Loucy (cell line): ENCODE measurements at regions not wholly inside any gene's neighbourhood (a gene's known extent, or its start where the extent isn't known, plus 50 kb on each side); places are given as distances from the start of the nearest gene placed in this dataset.

ENCODE experiments used
- H2AFZ ChIP-seq: fragments of 200-600 bp; sonication (generic); 2 replicates; pipeline ENCODE4 v1.6.0; 2016; ENCODE audit warnings: antibody characterized with exemption, mild to moderate bottlenecking, low read length, moderate library complexity
- H3F3A ChIP-seq: fragments of 200-600 bp; 2 replicates; pipeline ENCODE4 v1.6.0; 2016; ENCODE audit warnings: antibody characterized with exemption, low read depth, mild to moderate bottlenecking
- H3K27me3 ChIP-seq: fragments of 200-600 bp; sonication (generic); 2 replicates; pipeline ENCODE4 v1.6.1; 2014; ENCODE audit warnings: low read length, mild to moderate bottlenecking; ENCODE audit not compliant: insufficient read depth, poor library complexity, severe bottlenecking
- H3K36me3 ChIP-seq: fragments of 200-600 bp; sonication (generic); 2 replicates; pipeline ENCODE4 v1.6.1; 2016; ENCODE audit warnings: low read length; ENCODE audit not compliant: insufficient read depth
- H3K4me1 ChIP-seq: fragments of 200-600 bp; sonication (generic); 2 replicates; pipeline ENCODE4 v1.5.1; 2014; ENCODE audit warnings: low read length, mild to moderate bottlenecking; ENCODE audit not compliant: insufficient read depth, poor library complexity, severe bottlenecking
- H3K4me2 ChIP-seq: fragments of 200-600 bp; sonication (generic); 2 replicates; pipeline ENCODE4 v1.6.0; 2014; ENCODE audit warnings: antibody characterized with exemption, low read length, low read depth, mild to moderate bottlenecking; ENCODE audit not compliant: poor library complexity, severe bottlenecking
- H3K4me3 ChIP-seq: fragments of 200-600 bp; sonication (generic); 2 replicates; pipeline ENCODE4 v1.5.1; 2014; ENCODE audit warnings: low read length, mild to moderate bottlenecking, mixed read lengths; ENCODE audit not compliant: poor library complexity, severe bottlenecking
- H3K79me2 ChIP-seq: fragments of 200-600 bp; sonication (generic); 2 replicates; pipeline ENCODE4 v1.6.1; 2014; ENCODE audit warnings: low read length; ENCODE audit not compliant: insufficient read depth
- H3K9ac ChIP-seq: fragments of 200-600 bp; sonication (generic); 2 replicates; pipeline ENCODE4 v1.6.0; 2014; ENCODE audit warnings: mild to moderate bottlenecking, low read depth, low read length, moderate library complexity; ENCODE audit not compliant: poor library complexity, severe bottlenecking
- H3K9me2 ChIP-seq: fragments of 200-600 bp; sonication (generic); replicated peaks from 2 replicates; pipeline ENCODE4 v1.6.1; 2016; ENCODE audit warnings: low read depth, low read length, mixed read lengths
- H3K9me3 ChIP-seq: fragments of 200-600 bp; sonication (generic); 2 replicates; pipeline ENCODE4 v1.6.1; 2014; ENCODE audit warnings: mild to moderate bottlenecking, antibody characterized with exemption, low read length, low read depth; ENCODE audit not compliant: insufficient read depth
- H4K20me1 ChIP-seq: fragments of 200-600 bp; sonication (generic); 2 replicates; pipeline ENCODE4 v1.6.0; 2014; ENCODE audit warnings: antibody characterized with exemption, low read length, mild to moderate bottlenecking; ENCODE audit not compliant: insufficient read depth, poor library complexity, severe bottlenecking
- EZH2phosphoT487 ChIP-seq: fragments of 200-600 bp; IDR thresholded peaks from 2 replicates; pipeline ENCODE4 v1.6.1; 2018; ENCODE audit warnings: antibody characterized with exemption, mild to moderate bottlenecking, moderate library complexity, borderline replicate concordance
- TF ChIP-seq, protein P1 (sequence below): fragments of 200-600 bp; sonication (generic); conservative IDR thresholded peaks from 2 replicates; pipeline ENCODE4 v1.5.1; 2014; ENCODE audit warnings: mild to moderate bottlenecking, antibody characterized with exemption, low read length

- no peaks in the 10 kb centered on the region for H3K79me2 ChIP-seq
- H3K4me3 ChIP-seq, result no peak overlapping the region
- H3K9ac ChIP-seq, result no peak overlapping the region
- no peak overlapping the region for H3K4me2 ChIP-seq
- H2AFZ ChIP-seq, result no peak overlapping the region
- H3K9me2 ChIP-seq, result no peaks in the 10 kb centered on the region
- TF ChIP-seq, protein P1, sequence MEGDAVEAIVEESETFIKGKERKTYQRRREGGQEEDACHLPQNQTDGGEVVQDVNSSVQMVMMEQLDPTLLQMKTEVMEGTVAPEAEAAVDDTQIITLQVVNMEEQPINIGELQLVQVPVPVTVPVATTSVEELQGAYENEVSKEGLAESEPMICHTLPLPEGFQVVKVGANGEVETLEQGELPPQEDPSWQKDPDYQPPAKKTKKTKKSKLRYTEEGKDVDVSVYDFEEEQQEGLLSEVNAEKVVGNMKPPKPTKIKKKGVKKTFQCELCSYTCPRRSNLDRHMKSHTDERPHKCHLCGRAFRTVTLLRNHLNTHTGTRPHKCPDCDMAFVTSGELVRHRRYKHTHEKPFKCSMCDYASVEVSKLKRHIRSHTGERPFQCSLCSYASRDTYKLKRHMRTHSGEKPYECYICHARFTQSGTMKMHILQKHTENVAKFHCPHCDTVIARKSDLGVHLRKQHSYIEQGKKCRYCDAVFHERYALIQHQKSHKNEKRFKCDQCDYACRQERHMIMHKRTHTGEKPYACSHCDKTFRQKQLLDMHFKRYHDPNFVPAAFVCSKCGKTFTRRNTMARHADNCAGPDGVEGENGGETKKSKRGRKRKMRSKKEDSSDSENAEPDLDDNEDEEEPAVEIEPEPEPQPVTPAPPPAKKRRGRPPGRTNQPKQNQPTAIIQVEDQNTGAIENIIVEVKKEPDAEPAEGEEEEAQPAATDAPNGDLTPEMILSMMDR, result no peak
- TF ChIP-seq EZH2phosphoT487, result no peak
- H3K27me3 ChIP-seq, result no peaks in the 10 kb centered on the region
- no peaks in the 10 kb centered on the region for H4K20me1 ChIP-seq
- H3K4me1 ChIP-seq, result no peaks in the 10 kb centered on the region
- H3K36me3 ChIP-seq, result no peaks in the 10 kb centered on the region
- H3K9me3 ChIP-seq, result no peaks in the 10 kb centered on the region
- no peaks in the 10 kb centered on the region for H3F3A ChIP-seq
These were observed 318.9 kb upstream of the IL12A start for GRCh38 chr3:159669766-159670165.

GRCh38 chr3:159672728-159673688 lies 315.6 kb upstream of the IL12A start:
- Histone ChIP-seq H3K36me3 (no peaks in the 10 kb centered on the region), H3K79me2 (no peaks in the 10 kb centered on the region), H3K27me3 (no peaks in the 10 kb centered on the region), H2AFZ (no peak overlapping the region), H3K9ac (no peak overlapping the region), H3K4me1 (no peaks in the 10 kb centered on the region), H3K4me2 (no peak overlapping the region), H3K9me2 (no peaks in the 10 kb centered on the region), H3F3A (no peaks in the 10 kb centered on the region), H4K20me1 (no peaks in the 10 kb centered on the region), H3K4me3 (no peak overlapping the region), H3K9me3 (no peaks in the 10 kb centered on the region)
- no peak for TF ChIP-seq EZH2phosphoT487
- TF ChIP-seq, protein P1, result no peak

DNA sequence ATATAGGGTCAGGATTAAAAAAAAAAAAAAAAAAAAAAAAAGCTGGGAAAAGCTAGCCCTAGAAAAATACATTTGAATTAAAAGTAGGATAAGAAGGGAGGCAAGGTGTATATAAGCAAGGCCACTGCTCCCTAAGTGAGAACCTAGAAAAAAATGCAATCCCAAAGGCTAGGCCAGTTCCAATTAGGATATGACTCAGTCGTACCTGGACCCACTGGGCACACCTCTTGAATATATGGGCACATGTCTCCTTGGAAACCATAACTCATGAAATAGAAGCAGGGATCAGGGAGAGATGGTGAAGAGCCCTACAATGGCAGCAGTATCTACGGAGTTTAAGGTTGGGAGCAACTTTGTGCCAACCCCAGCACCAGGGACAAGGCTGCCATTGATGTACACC lies 314.1 kb upstream of the IL12A start:
- no peaks in the 10 kb centered on the region for H3K79me2 ChIP-seq
- H3K9me3 ChIP-seq, result no peaks in the 10 kb centered on the region
- H4K20me1 ChIP-seq, result no peaks in the 10 kb centered on the region
- no peak overlapping the region for H3K4me3 ChIP-seq
- H3K27me3 ChIP-seq, result no peaks in the 10 kb centered on the region
- H2AFZ ChIP-seq, result no peak overlapping the region
- H3K4me1 ChIP-seq, result no peaks in the 10 kb centered on the region
- no peaks in the 10 kb centered on the region for H3K36me3 ChIP-seq
- no peak for TF ChIP-seq EZH2phosphoT487
- TF ChIP-seq, protein P1, result no peak
- H3K4me2 ChIP-seq, result no peak overlapping the region
- no peaks in the 10 kb centered on the region for H3F3A ChIP-seq
- no peak overlapping the region for H3K9ac ChIP-seq
- no peaks in the 10 kb centered on the region for H3K9me2 ChIP-seq
